Lung (tissue), 11 donors: ENCODE measurements at regions not wholly inside any gene's neighbourhood (a gene's known extent, or its start where the extent isn't known, plus 50 kb on each side); places are given as distances from the start of the nearest gene placed in this dataset.

Experiments
- ATAC-seq: fragments of 200-7000 bp; cut with Tn5 transposase; one replicate; pipeline ENCODE4 v1.9.1; 2020; ENCODE audit warnings: moderate number of reproducible peaks; ENCODE audit not compliant: insufficient read depth, low FRiP score
- DNase-seq, 3 donors: peaks; one replicate each; pipeline ENCODE4 v3.0.0-alpha.2; 2013 to 2017
- H3K27ac ChIP-seq, 2 donors: one replicate each; pipeline ENCODE4 v1.5.1; 2013; ENCODE audit warnings: mild to moderate bottlenecking in 2 of 2, moderate library complexity in 2 of 2, control low read depth in 1 of 2, inconsistent platforms in 1 of 2, low read depth in 1 of 2, low read length in 1 of 2
- H3K27me3 ChIP-seq, 3 donors: one replicate each; pipeline ENCODE4 v1.5.1; 2013; ENCODE audit warnings: low read length in 2 of 3; ENCODE audit not compliant: control insufficient read depth in 3 of 3, insufficient read depth in 3 of 3
- H3K36me3 ChIP-seq, 4 donors: one replicate each; pipeline ENCODE4 v1.5.1; 2013; ENCODE audit warnings: low read length in 4 of 4, mild to moderate bottlenecking in 1 of 4, moderate library complexity in 1 of 4; ENCODE audit not compliant: control insufficient read depth in 4 of 4, insufficient read depth in 4 of 4
- H3K4me1 ChIP-seq, 5 donors: one replicate each; pipeline ENCODE4 v1.5.1; 2013; ENCODE audit warnings: low read length in 5 of 5, mild to moderate bottlenecking in 2 of 5, moderate library complexity in 1 of 5; ENCODE audit not compliant: control insufficient read depth in 5 of 5, insufficient read depth in 5 of 5
- H3K4me3 ChIP-seq: one replicate; pipeline ENCODE4 v1.5.1; 2013; ENCODE audit warnings: mild to moderate bottlenecking, control low read depth, moderate library complexity
- H3K9ac ChIP-seq, 2 donors: one replicate each; pipeline ENCODE4 v1.5.1; 2013; ENCODE audit warnings: low read length in 2 of 2, control low read depth in 1 of 2; ENCODE audit not compliant: insufficient read depth in 1 of 2
- H3K9me3 ChIP-seq, 4 donors: one replicate each; pipeline ENCODE4 v1.5.1; 2013; ENCODE audit warnings: low read length in 3 of 4, mild to moderate bottlenecking in 1 of 4, moderate library complexity in 1 of 4; ENCODE audit not compliant: control insufficient read depth in 4 of 4, insufficient read depth in 3 of 4
- CTCF ChIP-seq: IDR thresholded peaks from 2 replicates; pipeline ENCODE4 v1.5.1; 2012; ENCODE audit warnings: mild to moderate bottlenecking; ENCODE audit errors: control extremely low read depth, extremely low read depth
- WGBS, 2 donors: extraction: QIAGEN DNeasy Blood & Tissue Kit; methylation state at CpG; one replicate each; pipeline ENCODE4 v1.1.7; 2013; 5-methylcytosine and 5-hydroxymethylcytosine counted together
- donor health status: control.
- donor health status: control.
- donor health status: Bipolar disorder and iron deficiency.
- donor health status: healthy.
- donor health status: DM: yes; HTN: yes; CAD: no.

DNA sequence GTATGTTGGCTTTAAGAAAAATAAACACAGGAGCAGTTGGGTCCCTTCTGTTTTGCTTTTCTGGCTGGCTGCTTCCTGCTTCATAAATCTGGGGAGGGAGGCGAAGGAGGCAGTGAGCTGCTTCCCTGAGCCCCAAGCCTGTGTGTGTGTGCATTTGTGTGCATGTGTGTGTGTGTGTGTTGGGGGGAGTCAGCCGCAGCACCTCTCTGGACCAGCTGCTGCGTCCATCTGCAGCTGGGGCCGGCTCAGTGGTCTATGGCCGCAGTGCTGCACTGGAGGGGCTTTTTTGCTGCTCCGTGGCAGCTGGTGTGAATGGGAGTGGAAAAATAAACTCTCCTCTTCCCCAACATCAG, 192.3 kb downstream of the RNF144A start:
- Histone ChIP-seq H3K4me3 (no peak overlapping the region), H3K9me3 (no peaks in the 10 kb centered on the region), H3K27ac (no peak overlapping the region), H3K36me3 (no peaks in the 10 kb centered on the region), H3K27me3 (no peaks in the 10 kb centered on the region), H3K4me1 (no peaks in the 10 kb centered on the region), H3K9ac (no peak overlapping the region)
- TF ChIP-seq CTCF, result no peak
- WGBS, 2 donors, result 85 to 90% methylated on average over 6 of the region's 6 CpGs
- no peak for ATAC-seq
- DNase-seq, result no peak

DNA sequence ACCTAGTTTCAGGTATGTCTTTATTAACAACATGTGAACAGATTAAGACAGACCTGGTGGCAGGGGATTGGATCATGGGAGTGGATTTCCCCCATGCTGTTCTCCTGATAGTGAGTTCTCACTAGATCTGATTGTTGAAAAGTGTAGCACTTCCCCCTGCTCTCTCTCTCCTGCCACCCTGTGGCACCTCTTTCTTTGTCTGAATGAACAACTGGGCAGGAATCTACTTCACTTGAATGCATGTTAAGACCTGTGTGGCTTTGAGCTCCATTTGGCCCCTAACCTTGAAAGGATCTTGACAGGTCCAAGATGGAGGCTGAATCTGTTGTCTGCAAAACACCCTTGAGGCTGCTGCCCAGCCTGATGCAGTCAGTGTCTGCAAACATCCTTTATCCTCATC, 194.4 kb downstream of the RNF144A start:
- no peaks in the 10 kb centered on the region for H3K27me3 ChIP-seq
- ATAC-seq, result no peak
- no peak overlapping the region for H3K27ac ChIP-seq
- no peaks in the 10 kb centered on the region for H3K4me1 ChIP-seq
- H3K36me3 ChIP-seq, result no peaks in the 10 kb centered on the region
- no peak overlapping the region for H3K9ac ChIP-seq
- no peak for TF ChIP-seq CTCF
- DNase-seq, result no peak
- H3K9me3 ChIP-seq, result no peaks in the 10 kb centered on the region
- no peak overlapping the region for H3K4me3 ChIP-seq

DNA sequence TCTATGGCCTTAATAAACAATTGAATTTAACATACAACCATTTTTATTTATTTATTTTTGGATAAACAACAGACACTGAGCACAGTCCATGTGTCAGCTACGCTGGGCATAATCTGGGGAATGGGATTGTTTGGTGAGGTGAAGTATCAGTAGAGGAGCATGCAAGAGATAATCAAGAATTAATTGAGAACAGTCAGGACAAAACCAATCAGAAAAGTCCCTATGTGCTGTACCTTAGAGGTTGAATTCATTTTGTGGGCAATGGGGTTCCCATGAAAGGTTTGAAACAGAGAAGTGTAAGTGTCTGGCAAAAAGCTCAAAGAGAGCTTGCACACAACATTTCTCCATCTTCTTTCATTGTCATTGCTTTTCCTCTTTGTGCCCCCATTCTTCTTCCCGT, 198.2 kb downstream of the RNF144A start:
- Histone ChIP-seq H3K27ac (no peak overlapping the region), H3K27me3 (no peaks in the 10 kb centered on the region), H3K9ac (no peak overlapping the region), H3K36me3 (no peaks in the 10 kb centered on the region), H3K4me3 (no peak overlapping the region), H3K9me3 (no peaks in the 10 kb centered on the region), H3K4me1 (no peaks in the 10 kb centered on the region)
- DNase-seq (no peak), ATAC-seq (no peak)
- WGBS, 2 donors, result 68 to 87% methylated on average over 2 of the region's 2 CpGs
- TF ChIP-seq CTCF, result no peak

DNA sequence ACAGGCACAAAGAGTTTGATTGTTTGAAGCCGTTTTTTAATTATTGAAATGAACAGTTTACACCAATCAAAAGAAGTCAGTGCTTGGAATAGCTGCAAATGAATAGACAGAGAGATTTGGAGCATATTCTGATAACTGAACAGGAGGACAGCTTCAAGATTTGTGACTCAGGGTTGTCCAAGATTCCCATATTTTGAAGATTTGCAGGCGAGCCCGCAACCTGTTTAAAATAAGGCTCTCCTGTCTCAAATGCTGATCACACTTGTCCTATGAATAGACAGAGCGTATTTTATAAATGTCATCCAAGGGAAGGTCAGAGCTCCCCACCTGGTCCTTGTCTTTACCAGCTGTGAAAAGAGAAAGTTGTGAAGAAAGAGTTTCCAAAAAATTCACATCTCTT, 198.7 kb downstream of the RNF144A start:
- Histone ChIP-seq H3K4me3 (no peak overlapping the region), H3K9ac (no peak overlapping the region), H3K27me3 (no peaks in the 10 kb centered on the region), H3K36me3 (no peaks in the 10 kb centered on the region), H3K9me3 (no peaks in the 10 kb centered on the region), H3K4me1 (no peaks in the 10 kb centered on the region), H3K27ac (no peak overlapping the region)
- ATAC-seq (no peak), DNase-seq (no peak)
- TF ChIP-seq CTCF, result no peak
- WGBS, 2 donors, result 92% methylated on average over 4 of the region's 4 CpGs
